ENCODE measurements at regions not wholly inside any gene's neighbourhood (a gene's known extent, or its start where the extent isn't known, plus 50 kb on each side); places are given as distances from the start of the nearest gene placed in this dataset.

DNA sequence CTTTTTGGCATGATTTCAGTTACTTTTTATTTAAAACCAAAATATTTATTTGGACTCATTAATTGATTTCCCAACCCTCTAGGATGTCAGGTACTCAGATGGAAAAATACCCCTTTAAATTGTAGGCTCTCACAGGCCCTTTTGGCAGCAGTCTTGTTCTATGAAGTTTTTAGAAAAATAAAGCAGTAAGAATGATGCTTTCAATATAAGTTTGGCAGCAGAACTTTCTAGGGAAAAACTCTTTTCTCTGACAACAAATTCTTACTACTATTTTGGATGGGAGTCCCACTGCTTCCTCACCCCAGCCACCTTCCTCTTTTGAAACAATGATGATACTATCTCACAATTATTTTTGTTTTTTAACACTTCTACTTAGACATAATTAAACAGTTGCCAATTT, 581.6 kb upstream of the SGCG start:
- no peak overlapping the region for H4K8ac ChIP-seq (ENCODE audit: extremely low read depth, insufficient read depth, low read length)
- no peak for FAIRE-seq
- H3K9me3 ChIP-seq (ENCODE audit: insufficient read depth in 2 of 2, low read depth in 1 of 2, low read length in 1 of 2): no peaks in the 10 kb centered on the region
- H3K79me2 ChIP-seq (ENCODE audit: control insufficient read depth in 1 of 2, insufficient read depth in 2 of 2, low read length in 2 of 2): no peaks in the 10 kb centered on the region
- H3K4ac ChIP-seq (replicated peaks; ENCODE audit: insufficient read length, low read depth, low read length): no peak overlapping the region
- H3K56ac ChIP-seq (replicated peaks; ENCODE audit: insufficient read length, low read depth, low read length): no peak overlapping the region
- no peak overlapping the region for H4K5ac ChIP-seq (ENCODE audit: insufficient read length, low read depth, low read length)
- no peaks in the 10 kb centered on the region for H4K20me1 ChIP-seq (replicated peaks in 1 of 2; ENCODE audit: control insufficient read depth in 1 of 2, insufficient read depth in 2 of 2, low read length in 2 of 2)
- H3K9ac ChIP-seq (replicated peaks in 1 of 4; ENCODE audit: extremely low read depth in 1 of 4, low read depth in 3 of 4, low read length in 3 of 4): no peak overlapping the region
- H2AFZ ChIP-seq (ENCODE audit: low read length): no peak overlapping the region
- no peaks in the 10 kb centered on the region for H3K27me3 ChIP-seq (replicated peaks in 1 of 4; ENCODE audit: control insufficient read depth in 3 of 4, extremely low read depth in 1 of 4, insufficient read depth in 3 of 4, low read length in 3 of 4)
- H3K36me3 ChIP-seq (ENCODE audit: control insufficient read depth in 2 of 4, insufficient read depth in 4 of 4, low read length in 3 of 4): no peaks in the 10 kb centered on the region
- H4K91ac ChIP-seq (replicated peaks; ENCODE audit: insufficient read length, low read length): no peak overlapping the region
- H3K27ac ChIP-seq (ENCODE audit: low read depth, low read length): no peak overlapping the region
- no peak overlapping the region for H3K23ac ChIP-seq (ENCODE audit: insufficient read length)
- no peak for DNase-seq (ENCODE audit: low read depth in 1 of 2, low spot score in 2 of 2)
- H2BK120ac ChIP-seq (replicated peaks; ENCODE audit: low read depth, low read length): no peak overlapping the region
- H3K4me2 ChIP-seq (ENCODE audit: insufficient read depth in 1 of 2, low read depth in 2 of 2, low read length in 2 of 2): no peak overlapping the region
- H2BK15ac ChIP-seq (ENCODE audit: low read length): no peak overlapping the region
- H3K18ac ChIP-seq (ENCODE audit: extremely low read depth, low read length): no peak overlapping the region
- no peak overlapping the region for H3K14ac ChIP-seq (ENCODE audit: insufficient read length)
- H2BK5ac ChIP-seq (ENCODE audit: low read depth, low read length): no peak overlapping the region
- no peak overlapping the region for H2AK5ac ChIP-seq (ENCODE audit: low read depth, low read length)
- H2BK20ac ChIP-seq (ENCODE audit: low read length): no peak overlapping the region
- no peaks in the 10 kb centered on the region for H3K23me2 ChIP-seq (ENCODE audit: low read depth, low read length)
- TF ChIP-seq, protein P1, sequence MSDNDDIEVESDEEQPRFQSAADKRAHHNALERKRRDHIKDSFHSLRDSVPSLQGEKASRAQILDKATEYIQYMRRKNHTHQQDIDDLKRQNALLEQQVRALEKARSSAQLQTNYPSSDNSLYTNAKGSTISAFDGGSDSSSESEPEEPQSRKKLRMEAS (IDR thresholded peaks at IDR 0.05): no peak
- TF ChIP-seq KDM4A (IDR thresholded peaks at IDR 0.05; ENCODE audit: low read depth, low read length, severe bottlenecking) (no peak), TAF7 (optimal IDR thresholded peaks at IDR 0.05; ENCODE audit: borderline replicate concordance, low read depth, low read length) (no peak), EZH2 (IDR thresholded peaks at IDR 0.05; ENCODE audit: low read depth, low read length, severe bottlenecking) (no peak), MAFK (IDR thresholded peaks at IDR 0.05; ENCODE audit: low read depth, low read length) (no peak), BCL11A (IDR thresholded peaks at IDR 0.05; ENCODE audit: low read depth in 2 of 2, low read length in 2 of 2) (no peak), JUN (IDR thresholded peaks at IDR 0.05; ENCODE audit: low read depth, low read length) (no peak), HDAC6 (IDR thresholded peaks at IDR 0.05; ENCODE audit: low read depth, low read length) (no peak), ZNF274 (IDR thresholded peaks at IDR 0.05; ENCODE audit: borderline replicate concordance, extremely low read depth, low read length) (no peak), SIX5 (IDR thresholded peaks at IDR 0.05; ENCODE audit: low read depth, low read length) (no peak), CEBPB (IDR thresholded peaks at IDR 0.05; ENCODE audit: low read depth, low read length) (no peak), BACH1 (IDR thresholded peaks at IDR 0.05; ENCODE audit: low read length) (no peak), RBBP5 (IDR thresholded peaks at IDR 0.05; ENCODE audit: borderline replicate concordance, low read depth, low read length) (no peak), TAF1 (IDR thresholded peaks at IDR 0.05; ENCODE audit: low read depth, low read length) (no peak)
- TF ChIP-seq, protein P2, sequence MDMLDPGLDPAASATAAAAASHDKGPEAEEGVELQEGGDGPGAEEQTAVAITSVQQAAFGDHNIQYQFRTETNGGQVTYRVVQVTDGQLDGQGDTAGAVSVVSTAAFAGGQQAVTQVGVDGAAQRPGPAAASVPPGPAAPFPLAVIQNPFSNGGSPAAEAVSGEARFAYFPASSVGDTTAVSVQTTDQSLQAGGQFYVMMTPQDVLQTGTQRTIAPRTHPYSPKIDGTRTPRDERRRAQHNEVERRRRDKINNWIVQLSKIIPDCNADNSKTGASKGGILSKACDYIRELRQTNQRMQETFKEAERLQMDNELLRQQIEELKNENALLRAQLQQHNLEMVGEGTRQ (IDR thresholded peaks at IDR 0.05; ENCODE audit: low read length): no peak
- no peaks in the 10 kb centered on the region for H3K79me1 ChIP-seq (ENCODE audit: low read depth, low read length)
- H3K4me1 ChIP-seq (replicated peaks in 1 of 4; ENCODE audit: control insufficient read depth in 3 of 4, insufficient read depth in 4 of 4, low read length in 3 of 4): no peaks in the 10 kb centered on the region
- POLR2A ChIA-PET (ENCODE audit: partially characterized antibody): no interaction called here
- H3K4me3 ChIP-seq (ENCODE audit: extremely low read depth in 1 of 4, insufficient read depth in 2 of 4, low read depth in 3 of 4, low read length in 4 of 4): no peak overlapping the region
- CTCF ChIA-PET (ENCODE audit: partially characterized antibody): no interaction called here
- H2BK12ac ChIP-seq (ENCODE audit: low read depth, low read length): no peak overlapping the region
